PC-3 (cell line): ENCODE measurements at regions not wholly inside any gene's neighbourhood (a gene's known extent, or its start where the extent isn't known, plus 50 kb on each side); places are given as distances from the start of the nearest gene placed in this dataset.

Source experiments
- EZH2 ChIP-seq: fragments of 300-600 bp; sonication (generic); IDR thresholded peaks from one replicate; pipeline ENCODE4 v1.6.1; 2017; ENCODE audit warnings: antibody characterized with exemption, mild to moderate bottlenecking, low read length; ENCODE audit not compliant: unreplicated experiment
- EZH2phosphoT487 ChIP-seq: fragments of 300-600 bp; sonication (generic); IDR thresholded peaks from 2 replicates; pipeline ENCODE4 v1.6.1; 2018; ENCODE audit warnings: mild to moderate bottlenecking, antibody characterized with exemption, low read length, borderline replicate concordance
- TF ChIP-seq, protein P1 (sequence below): fragments of 300-600 bp; sonication (generic); conservative IDR thresholded peaks from 2 replicates; pipeline ENCODE4 v1.5.1; 2017; ENCODE audit warnings: antibody characterized with exemption, low read depth, mild to moderate bottlenecking, low read length

DNA sequence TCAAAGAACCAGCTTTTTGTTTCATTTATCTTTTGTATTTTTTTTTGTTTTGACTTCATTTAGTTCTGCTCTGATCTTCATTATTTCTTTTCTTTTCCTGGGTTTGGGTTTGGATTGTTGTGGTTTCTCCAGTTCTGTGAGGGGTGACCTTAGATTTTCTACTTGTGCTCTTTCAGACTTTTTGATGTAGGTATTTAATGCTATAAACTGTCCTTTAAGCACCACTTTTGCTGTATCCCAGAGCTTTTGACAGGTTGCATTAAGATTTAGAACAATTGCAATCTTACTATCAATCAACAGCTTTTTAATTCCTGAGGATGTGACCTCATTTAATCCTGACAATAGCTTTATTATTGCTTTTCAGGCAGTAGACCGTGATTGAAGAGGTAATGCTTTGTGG is 94.3 kb downstream of the ZNF280B start:
- TF ChIP-seq, protein P1, sequence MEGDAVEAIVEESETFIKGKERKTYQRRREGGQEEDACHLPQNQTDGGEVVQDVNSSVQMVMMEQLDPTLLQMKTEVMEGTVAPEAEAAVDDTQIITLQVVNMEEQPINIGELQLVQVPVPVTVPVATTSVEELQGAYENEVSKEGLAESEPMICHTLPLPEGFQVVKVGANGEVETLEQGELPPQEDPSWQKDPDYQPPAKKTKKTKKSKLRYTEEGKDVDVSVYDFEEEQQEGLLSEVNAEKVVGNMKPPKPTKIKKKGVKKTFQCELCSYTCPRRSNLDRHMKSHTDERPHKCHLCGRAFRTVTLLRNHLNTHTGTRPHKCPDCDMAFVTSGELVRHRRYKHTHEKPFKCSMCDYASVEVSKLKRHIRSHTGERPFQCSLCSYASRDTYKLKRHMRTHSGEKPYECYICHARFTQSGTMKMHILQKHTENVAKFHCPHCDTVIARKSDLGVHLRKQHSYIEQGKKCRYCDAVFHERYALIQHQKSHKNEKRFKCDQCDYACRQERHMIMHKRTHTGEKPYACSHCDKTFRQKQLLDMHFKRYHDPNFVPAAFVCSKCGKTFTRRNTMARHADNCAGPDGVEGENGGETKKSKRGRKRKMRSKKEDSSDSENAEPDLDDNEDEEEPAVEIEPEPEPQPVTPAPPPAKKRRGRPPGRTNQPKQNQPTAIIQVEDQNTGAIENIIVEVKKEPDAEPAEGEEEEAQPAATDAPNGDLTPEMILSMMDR, result no peak
- TF ChIP-seq EZH2 (no peak), EZH2phosphoT487 (no peak)
